Choroid plexus epithelial cell (primary cell): ENCODE measurements at regions not wholly inside any gene's neighbourhood (a gene's known extent, or its start where the extent isn't known, plus 50 kb on each side); places are given as distances from the start of the nearest gene placed in this dataset.
"Not testable (repeated sequence)": the region's sequence is repeated elsewhere in the genome, so short reads cannot be mapped to it uniquely, and the experiment has no call there.

Experiments used
- DNase-seq: peaks from one replicate; pipeline ENCODE4 v3.0.0-alpha.2; 2010; ENCODE audit warnings: low read depth
- H3K4me3 ChIP-seq: 2 replicates; pipeline ENCODE4 v1.5.1; 2011; ENCODE audit warnings: low read depth, mild to moderate bottlenecking, control low read depth, low read length, moderate library complexity
- CTCF ChIP-seq: conservative IDR thresholded peaks from 2 replicates; pipeline ENCODE4 v1.5.1; 2011; ENCODE audit warnings: low read depth, mild to moderate bottlenecking, control low read depth, inconsistent platforms, low read length, moderate library complexity

GRCh38 chr3:27800261-27800660 is 78.1 kb upstream of the EOMES start:
- TF ChIP-seq CTCF = no peak
- DNase-seq = no peak
- no peak overlapping the region for H3K4me3 ChIP-seq

GRCh38 chr3:27802425-27802824 is 80.3 kb upstream of the EOMES start:
- DNase-seq = no peak
- TF ChIP-seq CTCF = no peak
- H3K4me3 ChIP-seq = no peak overlapping the region

- no peak for TF ChIP-seq CTCF
- no peak for DNase-seq
- H3K4me3 ChIP-seq = no peak overlapping the region
These were observed 80.7 kb upstream of the EOMES start for GRCh38 chr3:27802849-27803248.

GRCh38 chr3:27805282-27805681 is 83.2 kb upstream of the EOMES start:
- DNase-seq = no peak
- TF ChIP-seq CTCF = no peak
- H3K4me3 ChIP-seq = no peak overlapping the region

- TF ChIP-seq CTCF = no peak
- H3K4me3 ChIP-seq = no peak overlapping the region
- DNase-seq = no peak
These were observed 91.1 kb upstream of the EOMES start for GRCh38 chr3:27813255-27813654.

GRCh38 chr3:27821609-27822008 is 99.5 kb upstream of the EOMES start:
- DNase-seq, H3K4me3 ChIP-seq: not testable (repeated sequence)

GRCh38 chr3:27824312-27825200 is 102.4 kb upstream of the EOMES start:
- no peak for TF ChIP-seq CTCF
- H3K4me3 ChIP-seq = no peak overlapping the region
- no peak for DNase-seq
